Neuronal stem cell (in vitro differentiated cells): ENCODE measurements at regions not wholly inside any gene's neighbourhood (a gene's known extent, or its start where the extent isn't known, plus 50 kb on each side); places are given as distances from the start of the nearest gene placed in this dataset.

Source experiments
- DNase-seq: peaks from one replicate; pipeline ENCODE4 v3.0.0-alpha.2; 2013; ENCODE audit warnings: low spot score
- H2AFZ ChIP-seq: one replicate; pipeline ENCODE4 v1.6.1; 2013; ENCODE audit warnings: mild to moderate bottlenecking, low read length, inconsistent platforms
- H2AK5ac ChIP-seq: 2 replicates; pipeline ENCODE4 v1.6.1; 2013; ENCODE audit warnings: low read depth, mild to moderate bottlenecking, inconsistent platforms, low read length, moderate library complexity, mixed read lengths
- H2BK120ac ChIP-seq: 2 replicates; pipeline ENCODE4 v1.6.1; 2013; ENCODE audit warnings: low read depth, mild to moderate bottlenecking, inconsistent platforms, low read length, moderate library complexity, mixed read lengths
- H2BK12ac ChIP-seq: one replicate; pipeline ENCODE4 v1.6.1; 2013; ENCODE audit warnings: low read length, inconsistent platforms
- H2BK15ac ChIP-seq: 2 replicates; pipeline ENCODE4 v1.6.1; 2013; ENCODE audit warnings: mild to moderate bottlenecking, low read length, inconsistent platforms, mixed read lengths
- H2BK5ac ChIP-seq: one replicate; pipeline ENCODE4 v1.6.1; 2013; ENCODE audit warnings: inconsistent platforms, mild to moderate bottlenecking, low read length, moderate library complexity
- H3K14ac ChIP-seq: one replicate; pipeline ENCODE4 v1.6.1; 2013; ENCODE audit warnings: low read length, inconsistent platforms
- H3K18ac ChIP-seq: 2 replicates; pipeline ENCODE4 v1.6.1; 2013; ENCODE audit warnings: low read length, inconsistent platforms
- H3K23ac ChIP-seq: 2 replicates; pipeline ENCODE4 v1.6.1; 2013; ENCODE audit warnings: low read depth, mild to moderate bottlenecking, mixed read lengths, low read length, inconsistent platforms; ENCODE audit not compliant: poor library complexity
- H3K27ac ChIP-seq: replicated peaks from 3 replicates; pipeline ENCODE4 v1.5.1; 2013; ENCODE audit warnings: low read length, inconsistent platforms
- H3K27me3 ChIP-seq, 3 experiments: 2 replicates each; pipeline ENCODE4 v1.6.1; 2013; ENCODE audit warnings: low read length in 3 of 3, mild to moderate bottlenecking in 2 of 3, inconsistent platforms in 1 of 3, low read depth in 1 of 3, mixed read lengths in 1 of 3, moderate library complexity in 1 of 3; ENCODE audit not compliant: control insufficient read depth in 3 of 3, insufficient read depth in 3 of 3
- H3K36me3 ChIP-seq, 2 donors: replicated peaks in 1 of 2; 2 replicates each; pipeline ENCODE4 v1.6.1; 2013; ENCODE audit warnings: low read length in 2 of 2; ENCODE audit not compliant: control insufficient read depth in 2 of 2, insufficient read depth in 2 of 2
- H3K4ac ChIP-seq: 2 replicates; pipeline ENCODE4 v1.6.1; 2013; ENCODE audit warnings: inconsistent platforms, mild to moderate bottlenecking, low read length, moderate library complexity
- H3K4me1 ChIP-seq, 2 donors: 1 replicate in 1 of 2; 2 replicates in 1 of 2; pipeline ENCODE4 v1.6.1; 2013; ENCODE audit warnings: low read length in 2 of 2, low read depth in 1 of 2; ENCODE audit not compliant: control insufficient read depth in 2 of 2, insufficient read depth in 1 of 2
- H3K4me2 ChIP-seq: one replicate; pipeline ENCODE4 v1.6.1; 2013; ENCODE audit warnings: mild to moderate bottlenecking, low read length, inconsistent platforms; ENCODE audit not compliant: insufficient read depth, poor library complexity, severe bottlenecking
- H3K4me3 ChIP-seq, 2 donors: 2 replicates each; pipeline ENCODE4 v1.5.1; 2013; ENCODE audit warnings: low read length in 2 of 2, mild to moderate bottlenecking in 2 of 2, inconsistent platforms in 1 of 2, moderate library complexity in 1 of 2
- H3K79me1 ChIP-seq: one replicate; pipeline ENCODE4 v1.6.1; 2013; ENCODE audit warnings: low read depth, mild to moderate bottlenecking, inconsistent platforms, low read length, moderate library complexity
- H3K9ac ChIP-seq: one replicate; pipeline ENCODE4 v1.6.1; 2013; ENCODE audit warnings: mild to moderate bottlenecking, low read depth, low read length, inconsistent platforms; ENCODE audit not compliant: poor library complexity
- H3K9me3 ChIP-seq, 2 donors: replicated peaks in 1 of 2; 2 replicates each; pipeline versions ENCODE3 to v1.6.1; 2013; ENCODE audit warnings: low read length in 2 of 2, mild to moderate bottlenecking in 2 of 2, inconsistent platforms in 1 of 2, low read depth in 1 of 2, mixed read lengths in 1 of 2, moderate library complexity in 1 of 2; ENCODE audit not compliant: control insufficient read depth in 2 of 2, insufficient read depth in 1 of 2
- H4K8ac ChIP-seq: one replicate; pipeline ENCODE4 v1.6.1; 2013; ENCODE audit warnings: low read depth, mild to moderate bottlenecking, inconsistent platforms, low read length, moderate library complexity
- H4K91ac ChIP-seq: one replicate; pipeline ENCODE4 v1.6.1; 2013; ENCODE audit warnings: low read length, low read depth, mild to moderate bottlenecking, inconsistent platforms; ENCODE audit not compliant: poor library complexity
- WGBS, 2 donors: extraction: QIAGEN DNeasy Blood & Tissue Kit; methylation state at CpG; one replicate each; pipeline ENCODE4 v1.1.7; 2013; ENCODE audit warnings: missing lambda C conversion rate in 2 of 2, mixed read lengths in 1 of 2; ENCODE audit not compliant: insufficient read length in 2 of 2, insufficient replicate concordance in 1 of 2; ENCODE audit errors: extremely low coverage in 2 of 2; 5-methylcytosine and 5-hydroxymethylcytosine counted together

GRCh38 chr10:130878131-130878530 lies 433.4 kb downstream of the TCERG1L start:
- Histone ChIP-seq H2BK15ac (no peak overlapping the region), H2AK5ac (no peak overlapping the region), H3K36me3 (no peaks in the 10 kb centered on the region), H2BK5ac (no peak overlapping the region), H3K4me3 (no peak overlapping the region), H3K27me3 (no peaks in the 10 kb centered on the region), H3K4ac (no peak overlapping the region), H2BK12ac (no peak overlapping the region), H3K9me3 (no peaks in the 10 kb centered on the region), H4K8ac (no peak overlapping the region), H2BK120ac (no peak overlapping the region), H3K23ac (no peak overlapping the region), H3K9ac (no peak overlapping the region), H3K4me2 (no peak overlapping the region), H4K91ac (no peak overlapping the region), H3K14ac (no peak overlapping the region), H3K27ac (no peak overlapping the region), H3K79me1 (no peaks in the 10 kb centered on the region), H3K4me1 (no peaks in the 10 kb centered on the region), H3K18ac (no peak overlapping the region), H2AFZ (no peak overlapping the region)
- no peak for DNase-seq
- no CpG with 5 or more reads among the region's 1 CpG for WGBS, 2 donors

GRCh38 chr10:130882906-130883305 lies 428.6 kb downstream of the TCERG1L start:
- no peaks in the 10 kb centered on the region for H3K4me1 ChIP-seq
- H2BK12ac ChIP-seq = no peak overlapping the region
- no peak overlapping the region for H3K9ac ChIP-seq
- H3K4me3 ChIP-seq = no peak overlapping the region
- no peak overlapping the region for H2AFZ ChIP-seq
- H4K8ac ChIP-seq = no peak overlapping the region
- no peak overlapping the region for H3K23ac ChIP-seq
- H3K18ac ChIP-seq = no peak overlapping the region
- H3K14ac ChIP-seq = no peak overlapping the region
- H3K79me1 ChIP-seq = no peaks in the 10 kb centered on the region
- peaks cover 0 to 4% (median 0%) of the 10 kb centered on the region in 3 experiments for H3K27me3 ChIP-seq
- no peak overlapping the region for H3K27ac ChIP-seq
- H2AK5ac ChIP-seq = no peak overlapping the region
- no peak overlapping the region for H2BK15ac ChIP-seq
- H4K91ac ChIP-seq = no peak overlapping the region
- H3K4me2 ChIP-seq = no peak overlapping the region
- no peak overlapping the region for H2BK120ac ChIP-seq
- no peak for DNase-seq
- H3K4ac ChIP-seq = no peak overlapping the region
- H3K36me3 ChIP-seq = no peaks in the 10 kb centered on the region
- no peaks in the 10 kb centered on the region for H3K9me3 ChIP-seq
- no peak overlapping the region for H2BK5ac ChIP-seq
- WGBS, 2 donors = no CpG with 5 or more reads among the region's 3 CpGs

DNA sequence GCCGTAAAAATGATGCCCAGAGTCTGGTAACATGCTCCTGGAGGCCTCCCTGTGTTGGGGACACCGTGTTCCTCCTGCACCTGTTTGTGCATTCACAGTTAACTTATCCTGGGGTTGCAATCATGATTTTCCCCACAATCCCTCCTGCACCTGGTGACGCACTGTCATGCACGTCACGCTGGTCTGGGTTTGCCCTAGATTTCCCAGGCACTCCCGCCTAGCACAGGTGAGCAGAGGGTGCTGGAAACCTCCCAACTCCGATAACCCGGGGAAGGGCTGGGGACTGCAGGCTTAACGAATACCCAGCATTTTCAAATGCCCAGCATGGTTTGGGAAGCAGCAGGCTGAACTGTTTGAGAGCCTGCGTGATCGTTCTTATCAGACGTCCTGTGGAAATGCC lies 427.1 kb downstream of the TCERG1L start:
- H4K91ac ChIP-seq = no peak overlapping the region
- H3K36me3 ChIP-seq = no peaks in the 10 kb centered on the region
- peaks cover 0 to 4% (median 0%) of the 10 kb centered on the region in 3 experiments for H3K27me3 ChIP-seq
- no peaks in the 10 kb centered on the region for H3K9me3 ChIP-seq
- H2BK5ac ChIP-seq = no peak overlapping the region
- WGBS, 2 donors = no CpG with 5 or more reads among the region's 12 CpGs
- H3K79me1 ChIP-seq = no peaks in the 10 kb centered on the region
- no peak overlapping the region for H3K4ac ChIP-seq
- H3K4me3 ChIP-seq = no peak overlapping the region
- no peak overlapping the region for H3K9ac ChIP-seq
- no peak overlapping the region for H2AK5ac ChIP-seq
- no peak overlapping the region for H2BK120ac ChIP-seq
- no peak overlapping the region for H2BK12ac ChIP-seq
- H3K14ac ChIP-seq = no peak overlapping the region
- H3K27ac ChIP-seq = no peak overlapping the region
- H3K4me2 ChIP-seq = no peak overlapping the region
- H3K23ac ChIP-seq = peak overlapping the region; percentile 10
- H2BK15ac ChIP-seq = no peak overlapping the region
- H3K4me1 ChIP-seq = no peaks in the 10 kb centered on the region
- H2AFZ ChIP-seq = no peak overlapping the region
- DNase-seq = no peak
- peak overlapping the region; percentile 12 for H3K18ac ChIP-seq
- no peak overlapping the region for H4K8ac ChIP-seq

- DNase-seq = no peak
- Histone ChIP-seq H3K27ac (no peak overlapping the region), H3K18ac (peak overlapping the region; percentile 20), H3K4me2 (no peak overlapping the region), H3K23ac (no peak overlapping the region), H2AFZ (no peak overlapping the region), H2BK12ac (no peak overlapping the region), H3K36me3 (no peaks in the 10 kb centered on the region), H4K8ac (no peak overlapping the region), H3K9ac (no peak overlapping the region), H3K4me1 (no peaks in the 10 kb centered on the region), H2BK15ac (no peak overlapping the region), H3K27me3 (peaks cover 0 to 4% (median 0%) of the 10 kb centered on the region in 3 experiments), H3K79me1 (no peaks in the 10 kb centered on the region), H2BK5ac (no peak overlapping the region), H3K4ac (no peak overlapping the region), H3K14ac (no peak overlapping the region), H2BK120ac (no peak overlapping the region), H4K91ac (no peak overlapping the region), H2AK5ac (peak overlapping the region; percentile 25), H3K4me3 (no peak overlapping the region), H3K9me3 (no peaks in the 10 kb centered on the region)
- WGBS, 2 donors = no CpG with 5 or more reads among the region's 22 CpGs
Observed at GRCh38 chr10:130885021-130885655, 426.4 kb downstream of the TCERG1L start.
